ENCODE measurements at regions not wholly inside any gene's neighbourhood (a gene's known extent, or its start where the extent isn't known, plus 50 kb on each side); places are given as distances from the start of the nearest gene placed in this dataset.

- no peak for TF ChIP-seq CTCF (IDR thresholded peaks at IDR 0.05)
- TF ChIP-seq POLR2A (IDR thresholded peaks at IDR 0.05): no peak
These were observed 218.3 kb upstream of the HAND2 start for GRCh38 chr4:173748353-173748752.
